AG10803 (cell line): ENCODE measurements at regions not wholly inside any gene's neighbourhood (a gene's known extent, or its start where the extent isn't known, plus 50 kb on each side); places are given as distances from the start of the nearest gene placed in this dataset.
"Not testable (repeated sequence)": the region's sequence is repeated elsewhere in the genome, so short reads cannot be mapped to it uniquely, and the experiment has no call there.

Source experiments
- DNase-seq: peaks from one replicate; pipeline ENCODE4 v3.0.0; 2010; ENCODE audit warnings: low read depth
- H3K4me3 ChIP-seq: 2 replicates; pipeline ENCODE4 v1.5.1; 2011; ENCODE audit warnings: mild to moderate bottlenecking, low read length, control low read depth
- TF ChIP-seq, protein P1 (sequence below): conservative IDR thresholded peaks from 2 replicates; pipeline ENCODE4 v1.5.1; 2011; ENCODE audit warnings: mild to moderate bottlenecking, low read length, control low read depth, inconsistent platforms

DNA sequence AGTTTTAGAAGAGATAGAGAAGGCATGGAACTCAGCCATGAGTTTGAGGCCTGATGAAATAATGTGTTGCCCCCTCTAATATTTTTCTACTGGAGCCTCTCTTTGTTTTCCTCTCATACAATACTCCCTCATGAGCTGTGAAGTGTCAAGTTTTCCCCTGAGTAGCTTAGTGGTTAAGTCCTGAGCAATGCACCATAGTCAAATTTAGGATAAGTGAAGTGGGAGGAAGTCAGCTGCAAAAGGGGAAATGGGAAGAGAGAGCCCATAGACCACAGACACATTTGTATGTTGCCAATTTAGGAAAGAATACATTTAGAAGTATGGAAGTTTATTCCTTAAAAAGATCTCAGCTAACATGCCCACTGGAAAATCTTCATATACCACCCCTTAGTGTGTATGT is 171.5 kb upstream of the NREP start:
- no peak overlapping the region for H3K4me3 ChIP-seq
- DNase-seq = no peak
- TF ChIP-seq, protein P1, sequence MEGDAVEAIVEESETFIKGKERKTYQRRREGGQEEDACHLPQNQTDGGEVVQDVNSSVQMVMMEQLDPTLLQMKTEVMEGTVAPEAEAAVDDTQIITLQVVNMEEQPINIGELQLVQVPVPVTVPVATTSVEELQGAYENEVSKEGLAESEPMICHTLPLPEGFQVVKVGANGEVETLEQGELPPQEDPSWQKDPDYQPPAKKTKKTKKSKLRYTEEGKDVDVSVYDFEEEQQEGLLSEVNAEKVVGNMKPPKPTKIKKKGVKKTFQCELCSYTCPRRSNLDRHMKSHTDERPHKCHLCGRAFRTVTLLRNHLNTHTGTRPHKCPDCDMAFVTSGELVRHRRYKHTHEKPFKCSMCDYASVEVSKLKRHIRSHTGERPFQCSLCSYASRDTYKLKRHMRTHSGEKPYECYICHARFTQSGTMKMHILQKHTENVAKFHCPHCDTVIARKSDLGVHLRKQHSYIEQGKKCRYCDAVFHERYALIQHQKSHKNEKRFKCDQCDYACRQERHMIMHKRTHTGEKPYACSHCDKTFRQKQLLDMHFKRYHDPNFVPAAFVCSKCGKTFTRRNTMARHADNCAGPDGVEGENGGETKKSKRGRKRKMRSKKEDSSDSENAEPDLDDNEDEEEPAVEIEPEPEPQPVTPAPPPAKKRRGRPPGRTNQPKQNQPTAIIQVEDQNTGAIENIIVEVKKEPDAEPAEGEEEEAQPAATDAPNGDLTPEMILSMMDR = no peak

DNA sequence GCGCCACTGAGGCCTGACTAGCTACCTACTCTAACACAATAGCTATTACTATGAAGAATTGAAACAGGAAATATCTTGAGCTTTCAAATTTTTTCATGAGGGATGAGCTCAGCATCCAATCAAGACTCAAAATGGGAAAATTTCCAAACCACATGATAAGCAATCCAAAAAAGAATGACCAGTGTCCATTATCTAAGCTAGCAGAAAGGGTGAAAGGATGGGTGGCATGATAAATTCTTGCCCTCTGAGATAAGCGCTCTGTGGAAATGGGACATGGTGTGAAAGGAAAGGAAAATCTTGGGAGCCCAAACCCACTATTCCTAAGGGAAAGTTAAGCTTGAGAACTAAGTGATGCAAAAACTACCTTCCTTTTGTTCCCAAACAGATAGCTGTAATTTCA is 170.2 kb upstream of the NREP start:
- TF ChIP-seq, protein P1 = no peak
- DNase-seq = no peak
- H3K4me3 ChIP-seq = no peak overlapping the region

DNA sequence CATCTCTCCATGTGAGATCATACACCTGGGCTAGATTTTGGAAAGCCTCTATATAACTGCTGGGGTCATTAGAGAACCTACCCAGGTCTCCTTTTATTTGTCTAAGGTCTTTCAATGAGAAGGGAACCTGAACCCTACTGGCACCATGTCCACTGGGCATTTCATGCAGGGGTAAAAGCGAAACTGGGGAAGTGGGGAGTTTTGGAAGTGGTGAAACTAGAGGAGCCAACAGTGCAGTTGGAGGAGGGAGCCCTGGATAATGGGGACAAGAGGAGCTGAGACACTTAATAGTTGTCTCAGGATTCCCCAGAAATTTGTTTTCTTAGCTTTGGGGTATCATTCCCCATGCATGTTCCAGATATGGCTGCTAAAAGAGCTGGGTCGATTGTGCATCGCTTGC is 169.0 kb upstream of the NREP start:
- TF ChIP-seq, protein P1 = no peak
- no peak overlapping the region for H3K4me3 ChIP-seq
- no peak for DNase-seq

DNA sequence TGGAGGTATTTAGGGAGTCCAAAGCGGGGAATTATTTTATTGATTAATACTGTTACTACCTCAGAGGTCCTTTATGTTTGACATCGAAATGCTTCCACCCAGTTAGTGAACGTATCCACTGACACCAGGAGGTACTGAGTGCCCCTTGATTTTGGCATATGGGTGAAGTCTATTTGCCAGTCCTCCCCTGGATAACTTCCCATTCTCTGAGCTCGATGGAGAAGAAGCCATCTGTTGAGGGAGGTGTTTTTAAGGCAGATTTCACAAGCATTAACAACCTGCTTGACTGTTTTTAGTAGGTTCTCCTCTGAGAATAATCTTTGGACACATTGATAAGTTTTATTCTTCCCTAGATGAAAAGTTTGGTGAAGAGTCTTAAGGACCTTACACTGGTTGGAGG is 165.3 kb upstream of the NREP start:
- no peak overlapping the region for H3K4me3 ChIP-seq
- no peak for DNase-seq
- TF ChIP-seq, protein P1 = no peak

DNA sequence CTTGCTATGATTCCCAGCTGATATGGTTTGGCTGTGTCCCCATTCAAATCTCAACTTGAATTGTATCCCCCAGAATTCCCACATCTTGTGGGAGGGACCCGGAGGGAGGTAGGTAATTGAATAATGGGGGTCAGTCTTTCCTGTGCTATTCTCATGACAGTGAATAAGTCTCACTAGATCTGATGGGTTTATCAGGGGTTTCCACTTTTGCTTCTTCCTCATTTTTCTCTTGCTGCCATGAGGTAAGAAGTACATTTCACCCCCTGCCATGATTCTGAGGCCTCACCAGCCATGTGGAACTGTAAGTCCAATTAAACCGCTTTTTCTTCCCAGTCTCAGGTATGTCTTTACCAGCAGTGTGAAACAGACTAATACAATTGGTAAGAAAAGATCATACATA is 164.7 kb upstream of the NREP start:
- DNase-seq, H3K4me3 ChIP-seq: not testable (repeated sequence)

DNA sequence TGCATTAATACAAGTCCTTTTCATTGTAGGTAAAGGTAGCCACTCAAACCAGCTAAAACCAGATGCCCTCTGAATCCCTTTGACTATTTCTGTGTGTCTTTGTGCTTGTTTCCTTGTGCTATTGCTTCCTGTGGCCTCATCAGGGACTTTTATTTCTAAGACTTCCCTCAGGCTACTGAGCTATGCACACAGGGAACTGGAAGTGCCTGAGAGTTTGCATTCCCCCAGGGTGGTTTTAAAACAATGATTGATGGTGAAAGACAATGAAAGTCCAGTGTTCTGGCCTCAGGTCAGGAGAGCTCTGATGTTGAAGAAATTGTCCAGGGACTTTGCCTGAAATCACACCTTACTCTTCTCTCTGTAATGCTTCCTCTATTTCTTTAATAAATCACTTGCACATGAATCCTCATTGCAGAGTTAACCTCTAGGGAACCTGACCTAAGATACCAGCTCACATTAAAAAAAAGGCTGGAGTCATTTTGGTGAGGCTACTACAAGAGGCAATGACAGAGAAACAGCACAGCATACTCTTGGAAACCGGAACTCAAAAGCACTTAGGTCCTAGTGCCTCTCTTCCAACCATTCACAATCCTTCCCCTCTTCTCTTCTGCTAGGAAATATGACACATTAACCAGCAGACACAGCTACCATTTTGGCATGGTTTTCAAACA is 158.1 kb upstream of the NREP start:
- H3K4me3 ChIP-seq = no peak overlapping the region
- DNase-seq = no peak
- TF ChIP-seq, protein P1 = no peak

DNA sequence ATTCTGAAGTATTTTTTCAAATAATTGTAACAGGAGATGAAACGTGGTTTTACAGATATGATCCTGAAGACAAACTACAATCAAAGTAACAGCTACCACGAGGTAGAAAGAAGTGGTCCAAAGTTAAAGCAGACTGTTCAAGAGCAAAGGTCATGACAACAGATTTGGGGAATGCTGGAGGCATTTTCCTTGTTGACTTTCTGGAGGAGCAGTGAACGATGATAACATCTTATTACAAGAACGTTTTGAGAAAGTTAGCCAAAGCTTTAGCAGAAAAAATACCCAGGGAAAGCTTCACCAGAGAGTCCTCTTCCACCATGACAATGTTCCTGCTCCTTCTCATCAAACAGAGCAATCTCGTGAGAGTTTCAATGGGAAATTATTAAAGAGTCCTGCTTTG is 145.4 kb upstream of the NREP start:
- no peak for DNase-seq
- TF ChIP-seq, protein P1 = no peak
- H3K4me3 ChIP-seq = no peak overlapping the region

DNA sequence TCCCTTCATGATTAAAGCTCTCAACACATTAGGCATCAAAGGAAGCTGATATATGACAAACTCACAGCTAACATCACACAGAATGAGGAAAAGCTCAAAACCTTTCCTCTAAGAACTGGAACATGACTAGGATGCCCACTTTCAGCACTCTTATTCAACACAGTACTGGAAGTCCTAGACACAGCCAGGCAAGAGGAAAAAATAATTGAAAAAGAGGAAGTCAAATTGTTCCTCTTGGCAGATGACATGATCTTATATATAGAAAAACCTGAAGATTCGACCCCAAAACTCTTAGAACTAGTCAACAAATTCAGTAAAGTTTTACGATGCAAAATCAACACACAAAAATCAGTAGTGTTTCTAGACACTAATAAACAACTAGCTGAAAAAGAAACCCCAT is 144.3 kb upstream of the NREP start:
- TF ChIP-seq, protein P1 = no peak
- no peak overlapping the region for H3K4me3 ChIP-seq
- no peak for DNase-seq
